K562 (cell line): ENCODE measurements at regions not wholly inside any gene's neighbourhood (a gene's known extent, or its start where the extent isn't known, plus 50 kb on each side); places are given as distances from the start of the nearest gene placed in this dataset.
A peak's percentile ranks its signal among the peaks of the same experiment; 100 is the strongest.

Source experiments
- ATAC-seq: fragments of 200-7000 bp; cut with Tn5 transposase; 3 replicates; pipeline ENCODE4 v1.9.1; 2020; ENCODE audit warnings: moderate library complexity
- BruUV-seq: library from RNA; stranded (reverse); fragments of 400-500 nt; replicated peaks from 2 replicates; lab custom pipeline; 2021; lab: Mats Ljungman, UMichigan
- CTCF ChIA-PET: fragments of 300-600 bp; formaldehyde crosslinking; extraction: SDS; loops from one replicate; lab custom pipeline; 2021; ENCODE audit warnings: low intra/inter-chr PET ratio; lab: Yijun Ruan, JAX
- POLR2A ChIA-PET: fragments of 300-600, 350-650 bp; sonication (Branson Sonifier 250); formaldehyde crosslinking; extraction: SDS; loops from one replicate; lab custom pipeline; 2021; ENCODE audit warnings: antibody characterized with exemption, inconsistent platforms; lab: Yijun Ruan, JAX
- DNase-seq, 4 experiments: peaks; one replicate each; pipeline versions ENCODE4 v3.0.0 to v3.0.0-alpha.2; 2011 to 2018; ENCODE audit warnings: low spot score in 3 of 4, mixed read lengths in 3 of 4; ENCODE audit errors: extremely low read depth in 1 of 4
- FAIRE-seq: peaks from 2 replicates; lab custom pipeline; 2011; peaks lifted over from hg19 to GRCh38; lab: Jason Lieb, UNC
- H2AFZ ChIP-seq: 2 replicates; pipeline ENCODE4 v1.6.0; 2011; ENCODE audit warnings: low read depth, low read length, control low read depth, inconsistent platforms
- H3K27ac ChIP-seq: fragments of 200-600 bp; 3 replicates; pipeline ENCODE4 v1.8.0; 2011; ENCODE audit warnings: low read depth, mild to moderate bottlenecking, control low read depth, inconsistent platforms, low read length, moderate library complexity, mixed read lengths; ENCODE audit errors: extremely low read depth
- H3K27me3 ChIP-seq, 2 experiments: fragments of 300-600 bp in 1 of 2; 2 replicates in 1 of 2; 3 replicates in 1 of 2; pipeline versions ENCODE4 v1.6.0 to v1.8.0; 2011; ENCODE audit warnings: inconsistent platforms in 2 of 2, low read length in 2 of 2, mild to moderate bottlenecking in 1 of 2, mixed read lengths in 1 of 2, moderate library complexity in 1 of 2; ENCODE audit not compliant: control insufficient read depth in 2 of 2, insufficient read depth in 2 of 2
- H3K36me3 ChIP-seq: fragments of 300-600 bp; 3 replicates; pipeline ENCODE4 v1.8.0; 2011; ENCODE audit warnings: mild to moderate bottlenecking, low read length, inconsistent platforms; ENCODE audit not compliant: control insufficient read depth, insufficient read depth
- H3K4me1 ChIP-seq, 2 experiments: fragments of 200-600 bp in 1 of 2; replicated peaks in 1 of 2; 2 replicates in 1 of 2; 3 replicates in 1 of 2; pipeline versions ENCODE4 v1.5.1 to v1.8.0; 2011; ENCODE audit warnings: inconsistent platforms in 2 of 2, low read length in 2 of 2, mild to moderate bottlenecking in 1 of 2, mixed read lengths in 1 of 2, moderate library complexity in 1 of 2; ENCODE audit not compliant: control insufficient read depth in 2 of 2, insufficient read depth in 2 of 2
- H3K4me2 ChIP-seq: 2 replicates; pipeline ENCODE4 v1.6.1; 2011; ENCODE audit warnings: low read length, control low read depth, inconsistent platforms, mixed read lengths; ENCODE audit not compliant: insufficient read depth
- H3K4me3 ChIP-seq: fragments of 200-600 bp; sonication (generic), shearing (Covaris generic); 2 replicates; pipeline ENCODE4 v1.5.1; 2016; ENCODE audit warnings: control low read depth, inconsistent platforms
- H3K79me2 ChIP-seq: fragments of 200-600 bp; 3 replicates; pipeline ENCODE4 v1.8.0; 2011; ENCODE audit warnings: low read length, inconsistent platforms; ENCODE audit not compliant: control insufficient read depth, insufficient read depth
- H3K9ac ChIP-seq, 2 experiments: 2 replicates each; pipeline versions ENCODE4 v1.6.0 to v1.6.1; 2011; ENCODE audit warnings: low read depth in 2 of 2, low read length in 2 of 2, control low read depth in 1 of 2, inconsistent platforms in 1 of 2, mild to moderate bottlenecking in 1 of 2, mixed read lengths in 1 of 2; ENCODE audit not compliant: insufficient read depth in 1 of 2
- H3K9me1 ChIP-seq: one replicate; pipeline ENCODE4 v1.6.0; 2011; ENCODE audit warnings: inconsistent platforms, mild to moderate bottlenecking, low read length, moderate library complexity; ENCODE audit not compliant: control insufficient read depth, insufficient read depth
- H3K9me3 ChIP-seq: replicated peaks from 2 replicates; pipeline ENCODE4 v1.5.1; 2011; ENCODE audit warnings: low read depth, low read length, inconsistent platforms; ENCODE audit not compliant: control insufficient read depth, insufficient read depth
- H4K20me1 ChIP-seq: replicated peaks from 2 replicates; pipeline ENCODE4 v1.6.1; 2011; ENCODE audit warnings: low read length, inconsistent platforms, mixed read lengths; ENCODE audit not compliant: control insufficient read depth, insufficient read depth
- DACH1 ChIP-seq: fragments of 450-650 bp; IDR thresholded peaks from 2 replicates; pipeline ENCODE4 v1.6.1; 2018; ENCODE audit not compliant: partially characterized antibody
- ETV1 ChIP-seq: fragments of 450-650 bp; conservative IDR thresholded peaks from 2 replicates; pipeline ENCODE4 v1.6.1; 2016; ENCODE audit warnings: missing genetic modification characterization, control low read depth, low read depth, missing compliant biosample characterization
- GATAD2A ChIP-seq: fragments of 450-650 bp; IDR thresholded peaks from 2 replicates; pipeline ENCODE4 v1.6.1; 2017
- GMEB1 ChIP-seq: fragments of 250-450 bp; sonication (Bioruptor Pico); IDR thresholded peaks from 2 replicates; pipeline ENCODE4 v1.4.0; 2020; ENCODE audit warnings: mild to moderate bottlenecking
- RFX7 ChIP-seq: fragments of 250-450 bp; sonication (Bioruptor Pico); IDR thresholded peaks from 2 replicates; pipeline ENCODE4 v1.5.1; 2021; ENCODE audit warnings: mild to moderate bottlenecking
- SRSF9 ChIP-seq: fragments of 200-400 bp; formaldehyde crosslinking; IDR thresholded peaks from 2 replicates; pipeline ENCODE4 v1.6.1; 2017; ENCODE audit warnings: low read depth, low read length, borderline replicate concordance
- ZNF23 ChIP-seq: fragments of 250-450 bp; sonication (Bioruptor Pico); IDR thresholded peaks from 2 replicates; pipeline ENCODE4 v1.4.0; 2020; ENCODE audit warnings: mild to moderate bottlenecking
- WGBS: fragments of 100-300 bp; shearing (Covaris generic); methylation state at CpG from one replicate; pipeline ENCODE4 v1.1.6; 2016; ENCODE audit warnings: low coverage, mixed read lengths; ENCODE audit not compliant: insufficient coverage; ENCODE audit errors: missing lambda C conversion rate; 5-methylcytosine and 5-hydroxymethylcytosine counted together
- in situ Hi-C: fragments of 300-500 bp; cut with MboI; formaldehyde crosslinking; loops from 4 replicates; pipeline ENCODE4 v1.15.0; 2018; ENCODE audit warnings: inconsistent platforms, mixed read lengths
- intact Hi-C: fragments of 100-400 bp; cut with micrococcal nuclease; formaldehyde crosslinking; loops from 2 replicates; pipeline ENCODE4 v1.14.2; 2022

- DNase-seq (no peak), ATAC-seq (peak; percentile 28), FAIRE-seq (no peak)
- POLR2A ChIA-PET, result interaction anchor here (0.6 kb wide), 1 partner anchor 1346 kb away, joined by 3 read pairs; no protein-coding TSS in a partner anchor
- H2AFZ ChIP-seq, result no peak overlapping the region
- 42% methylated on average over 1 of the region's 1 CpG for WGBS
- intact Hi-C loops (no loop called here), in situ Hi-C loops (no loop called here)
- CTCF ChIA-PET, result no interaction called here
- no peaks in the 10 kb centered on the region for H3K36me3 ChIP-seq
- no peaks in the 10 kb centered on the region for H3K27me3 ChIP-seq
- H3K9me1 ChIP-seq, result no peaks in the 10 kb centered on the region
- H3K4me1 ChIP-seq, result peaks cover 0 to 8% of the 10 kb centered on the region in 2 experiments; a peak in 3 of 5 replicates
- H4K20me1 ChIP-seq, result no peaks in the 10 kb centered on the region
- no peak overlapping the region for H3K4me3 ChIP-seq
- no peak for TF ChIP-seq GATAD2A
- H3K4me2 ChIP-seq, result no peak overlapping the region
- peaks cover 52% of the 10 kb centered on the region for H3K79me2 ChIP-seq
- H3K9me3 ChIP-seq, result no peaks in the 10 kb centered on the region
- no TSS peak for BruUV-seq
- H3K9ac ChIP-seq, result no peak overlapping the region
- no peak overlapping the region for H3K27ac ChIP-seq
These were observed 678.1 kb downstream of the MCTP2 start for GRCh38 chr15:94909510-94909909.

GRCh38 chr15:94910166-94910565 is 678.8 kb downstream of the MCTP2 start:
- H3K27ac ChIP-seq, result no peak overlapping the region
- in situ Hi-C loops, result no loop called here
- ATAC-seq (peak; percentile 61), DNase-seq (peak in 1 of 4 experiments; percentile 12), FAIRE-seq (no peak)
- no peak overlapping the region for H3K4me2 ChIP-seq
- H3K4me1 ChIP-seq, result peaks cover 0 to 8% of the 10 kb centered on the region in 2 experiments; a peak in 3 of 5 replicates
- BruUV-seq, result no TSS peak
- no peaks in the 10 kb centered on the region for H3K27me3 ChIP-seq
- CTCF ChIA-PET, result no interaction called here
- no peak for TF ChIP-seq ZNF23 (CRISPR knock-in tag)
- no peak for TF ChIP-seq RFX7 (CRISPR knock-in tag)
- TF ChIP-seq DACH1, result no peak
- TF ChIP-seq SRSF9, result no peak
- no peak for TF ChIP-seq GMEB1 (CRISPR knock-in tag)
- no peak for TF ChIP-seq ETV1 (tag)
- peaks cover 57% of the 10 kb centered on the region for H3K79me2 ChIP-seq
- H3K9me3 ChIP-seq, result no peaks in the 10 kb centered on the region
- H3K9ac ChIP-seq, result no peak overlapping the region
- H3K4me3 ChIP-seq, result no peak overlapping the region
- no peaks in the 10 kb centered on the region for H3K36me3 ChIP-seq
- intact Hi-C loops, result loop anchor here (5.0 kb wide), 1 partner anchor 53 kb away; no protein-coding TSS in a partner anchor
- H2AFZ ChIP-seq, result no peak overlapping the region
- H4K20me1 ChIP-seq, result no peaks in the 10 kb centered on the region
- H3K9me1 ChIP-seq, result no peaks in the 10 kb centered on the region
- POLR2A ChIA-PET, result no interaction called here
